ENCODE measurements at regions not wholly inside any gene's neighbourhood (a gene's known extent, or its start where the extent isn't known, plus 50 kb on each side); places are given as distances from the start of the nearest gene placed in this dataset.

GRCh38 chr5:153880106-153880505 lies 158.6 kb downstream of the FAM114A2 start:
- DNase-seq = no peak

GRCh38 chr5:153879596-153879995 lies 159.1 kb downstream of the FAM114A2 start:
- DNase-seq = no peak

- no peak for DNase-seq
These were observed 172.5 kb downstream of the FAM114A2 start for GRCh38 chr5:153866176-153866575.

- peak; percentile 45 for DNase-seq
These were observed 173.7 kb downstream of the FAM114A2 start for GRCh38 chr5:153865016-153865415.

- no peak for DNase-seq
These were observed 174.8 kb downstream of the FAM114A2 start for GRCh38 chr5:153863951-153864350.

Data from left kidney (tissue), 1 donor.